ENCODE measurements at regions not wholly inside any gene's neighbourhood (a gene's known extent, or its start where the extent isn't known, plus 50 kb on each side); places are given as distances from the start of the nearest gene placed in this dataset.

- no peak for ATAC-seq
- Mint-ChIP-seq H3K36me3 (no peaks in the 10 kb centered on the region), H3K4me1 (peaks cover 23% of the 10 kb centered on the region), H3K27ac (no peak overlapping the region), H3K27me3 (ENCODE audit: low read depth) (no peaks in the 10 kb centered on the region; the same call in 1 of the 2 replicates), H3K9me3 (no peaks in the 10 kb centered on the region), H3K4me3 (no peak overlapping the region)
- TF ChIP-seq RELA (CRISPR knock-in tag; IDR thresholded peaks at IDR 0.05; ENCODE audit: borderline replicate concordance) (no peak), FOXJ3 (CRISPR knock-in tag; IDR thresholded peaks at IDR 0.05; ENCODE audit: borderline replicate concordance) (no peak), HMGXB4 (CRISPR knock-in tag; IDR thresholded peaks at IDR 0.05) (no peak), ETV6 (CRISPR knock-in tag; IDR thresholded peaks at IDR 0.05) (no peak), GTF2I (CRISPR knock-in tag; conservative IDR thresholded peaks at IDR 0.05) (no peak), ESRRA (CRISPR knock-in tag; IDR thresholded peaks at IDR 0.05; ENCODE audit: borderline replicate concordance) (no peak), JUN (CRISPR knock-in tag; IDR thresholded peaks at IDR 0.05) (no peak), ATF6 (CRISPR knock-in tag; IDR thresholded peaks at IDR 0.05) (no peak), ZNF281 (CRISPR knock-in tag; IDR thresholded peaks at IDR 0.05) (no peak), MAX (CRISPR knock-in tag; IDR thresholded peaks at IDR 0.05) (no peak), PRRX2 (CRISPR knock-in tag; IDR thresholded peaks at IDR 0.05) (no peak), IRF2 (CRISPR knock-in tag; IDR thresholded peaks at IDR 0.05; ENCODE audit: borderline replicate concordance, low read depth) (no peak), NR1H2 (CRISPR knock-in tag; IDR thresholded peaks at IDR 0.05) (no peak), PREB (CRISPR knock-in tag; IDR thresholded peaks at IDR 0.05; ENCODE audit: borderline replicate concordance) (no peak), SP1 (CRISPR knock-in tag; conservative IDR thresholded peaks at IDR 0.05) (no peak), E2F1 (CRISPR knock-in tag; IDR thresholded peaks at IDR 0.05) (no peak), FOXP1 (CRISPR knock-in tag; IDR thresholded peaks at IDR 0.05; ENCODE audit: borderline replicate concordance) (no peak)
- TF ChIP-seq, protein P1, sequence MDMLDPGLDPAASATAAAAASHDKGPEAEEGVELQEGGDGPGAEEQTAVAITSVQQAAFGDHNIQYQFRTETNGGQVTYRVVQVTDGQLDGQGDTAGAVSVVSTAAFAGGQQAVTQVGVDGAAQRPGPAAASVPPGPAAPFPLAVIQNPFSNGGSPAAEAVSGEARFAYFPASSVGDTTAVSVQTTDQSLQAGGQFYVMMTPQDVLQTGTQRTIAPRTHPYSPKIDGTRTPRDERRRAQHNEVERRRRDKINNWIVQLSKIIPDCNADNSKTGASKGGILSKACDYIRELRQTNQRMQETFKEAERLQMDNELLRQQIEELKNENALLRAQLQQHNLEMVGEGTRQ (CRISPR knock-in tag; IDR thresholded peaks at IDR 0.05): no peak
- ChIA-PET POLR2A (no interaction called here), CTCF (no interaction called here)
- DNase-seq (ENCODE audit: low spot score): no peak
Observed at GRCh38 chr1:94314222-94314858, 77.0 kb upstream of the ARHGAP29 start.
